SU-DHL-6 (cell line): ENCODE measurements at regions not wholly inside any gene's neighbourhood (a gene's known extent, or its start where the extent isn't known, plus 50 kb on each side); places are given as distances from the start of the nearest gene placed in this dataset.

Source experiments
- H2AFZ ChIP-seq: fragments of 200-600 bp; sonication (generic); 2 replicates; pipeline ENCODE4 v1.6.1; 2014; ENCODE audit warnings: low read depth, mild to moderate bottlenecking, moderate library complexity, mixed read lengths, antibody characterized with exemption, low read length; ENCODE audit not compliant: severe bottlenecking
- H3F3A ChIP-seq: fragments of 200-600 bp; shearing (Covaris generic); 2 replicates; pipeline ENCODE4 v1.6.0; 2016; ENCODE audit warnings: antibody characterized with exemption, mild to moderate bottlenecking; ENCODE audit not compliant: insufficient read depth
- H3K27ac ChIP-seq: fragments of 200-600 bp; sonication (generic); 2 replicates; pipeline ENCODE4 v1.5.1; 2016; ENCODE audit warnings: low read depth, mild to moderate bottlenecking, low read length, moderate library complexity, mixed read lengths
- H3K27me3 ChIP-seq: fragments of 200-600 bp; sonication (generic), shearing (Covaris generic); 2 replicates; pipeline ENCODE4 v1.6.0; 2014; ENCODE audit warnings: mild to moderate bottlenecking, low read length
- H3K36me3 ChIP-seq: fragments of 200-600 bp; sonication (generic); 2 replicates; pipeline ENCODE4 v1.6.1; 2014; ENCODE audit warnings: mild to moderate bottlenecking, low read length, mixed read lengths
- H3K4me2 ChIP-seq: fragments of 300-600, 200-600 bp; shearing (Covaris generic), sonication (generic); 2 replicates; pipeline ENCODE4 v1.6.0; 2014; ENCODE audit warnings: low read length, low read depth, mild to moderate bottlenecking; ENCODE audit not compliant: poor library complexity, severe bottlenecking
- H3K4me3 ChIP-seq: fragments of 200-600 bp; sonication (generic); 2 replicates; pipeline ENCODE4 v1.5.1; 2014; ENCODE audit warnings: antibody characterized with exemption, low read length, mild to moderate bottlenecking, mixed read lengths; ENCODE audit not compliant: insufficient read depth, poor library complexity, severe bottlenecking
- H3K79me2 ChIP-seq: fragments of 200-600 bp; sonication (generic); 2 replicates; pipeline ENCODE4 v1.6.1; 2014; ENCODE audit warnings: mild to moderate bottlenecking, low read length, moderate library complexity; ENCODE audit not compliant: insufficient read depth
- H3K9ac ChIP-seq: fragments of 200-600 bp; sonication (generic); 2 replicates; pipeline ENCODE4 v1.7.0; 2014; ENCODE audit warnings: mild to moderate bottlenecking, low read length
- H3K9me2 ChIP-seq: fragments of 200-600 bp; sonication (generic); replicated peaks from 2 replicates; pipeline ENCODE4 v1.6.1; 2014; ENCODE audit warnings: low read length; ENCODE audit not compliant: insufficient read depth
- H3K9me3 ChIP-seq: fragments of 200-600 bp; sonication (generic); 2 replicates; pipeline ENCODE4 v1.6.1; 2014; ENCODE audit warnings: low read length, mixed read lengths; ENCODE audit not compliant: insufficient read depth
- H4K20me1 ChIP-seq: fragments of 200-600 bp; sonication (generic); 2 replicates; pipeline ENCODE4 v1.6.1; 2014; ENCODE audit warnings: low read depth, mild to moderate bottlenecking, antibody characterized with exemption, low read length, moderate library complexity, mixed read lengths
- CTCF ChIP-seq: fragments of 200-600 bp; sonication (generic); IDR thresholded peaks from one replicate; pipeline ENCODE4 v1.5.1; 2017; ENCODE audit warnings: antibody characterized with exemption, mild to moderate bottlenecking, low read length, moderate library complexity; ENCODE audit not compliant: insufficient read depth, poor library complexity, severe bottlenecking
- EZH2phosphoT487 ChIP-seq: fragments of 200-600 bp; sonication (generic), shearing (Covaris generic); conservative IDR thresholded peaks from 2 replicates; pipeline ENCODE4 v1.6.1; 2018; ENCODE audit warnings: mild to moderate bottlenecking, antibody characterized with exemption, low read length, moderate library complexity, mixed read lengths

- H3K79me2 ChIP-seq: no peaks in the 10 kb centered on the region
- no peak for TF ChIP-seq EZH2phosphoT487
- no peak for TF ChIP-seq CTCF
- peak overlapping the region; percentile 99 for H2AFZ ChIP-seq
- peak overlapping the region; percentile 81 for H3K4me2 ChIP-seq
- H3K4me3 ChIP-seq: peak overlapping the region; percentile 72
- no peaks in the 10 kb centered on the region for H3K27me3 ChIP-seq
- H3K9ac ChIP-seq: peak overlapping the region; percentile 62
- no peaks in the 10 kb centered on the region for H3K9me3 ChIP-seq
- no peaks in the 10 kb centered on the region for H4K20me1 ChIP-seq
- H3F3A ChIP-seq: no peaks in the 10 kb centered on the region
- no peak overlapping the region for H3K27ac ChIP-seq
- H3K36me3 ChIP-seq: no peaks in the 10 kb centered on the region
- H3K9me2 ChIP-seq: no peaks in the 10 kb centered on the region
These were observed 80.4 kb upstream of the AK4 start for GRCh38 chr1:65067491-65068201.

- Histone ChIP-seq H3K9ac (peak overlapping the region; percentile 62), H3F3A (no peaks in the 10 kb centered on the region), H3K9me3 (no peaks in the 10 kb centered on the region), H4K20me1 (no peaks in the 10 kb centered on the region), H3K4me3 (peak overlapping the region; percentile 72), H3K27me3 (no peaks in the 10 kb centered on the region), H3K4me2 (peak overlapping the region; percentile 81), H3K36me3 (no peaks in the 10 kb centered on the region), H3K9me2 (no peaks in the 10 kb centered on the region), H2AFZ (peak overlapping the region; percentile 99), H3K79me2 (no peaks in the 10 kb centered on the region), H3K27ac (no peak overlapping the region)
- TF ChIP-seq EZH2phosphoT487: no peak
- no peak for TF ChIP-seq CTCF
These were observed 79.6 kb upstream of the AK4 start for GRCh38 chr1:65068202-65069010.

GRCh38 chr1:65069011-65069565 lies 78.9 kb upstream of the AK4 start:
- no peak overlapping the region for H3K9ac ChIP-seq
- H3K36me3 ChIP-seq: no peaks in the 10 kb centered on the region
- H3K4me2 ChIP-seq: peak overlapping the region; percentile 81
- no peak overlapping the region for H3K4me3 ChIP-seq
- H2AFZ ChIP-seq: peak overlapping the region; percentile 99
- no peaks in the 10 kb centered on the region for H3K79me2 ChIP-seq
- no peaks in the 10 kb centered on the region for H3K9me2 ChIP-seq
- H3K9me3 ChIP-seq: no peaks in the 10 kb centered on the region
- H3F3A ChIP-seq: no peaks in the 10 kb centered on the region
- no peak overlapping the region for H3K27ac ChIP-seq
- no peaks in the 10 kb centered on the region for H4K20me1 ChIP-seq
- TF ChIP-seq CTCF (no peak), EZH2phosphoT487 (no peak)
- H3K27me3 ChIP-seq: no peaks in the 10 kb centered on the region
